ENCODE measurements at regions not wholly inside any gene's neighbourhood (a gene's known extent, or its start where the extent isn't known, plus 50 kb on each side); places are given as distances from the start of the nearest gene placed in this dataset.

- no peaks in the 10 kb centered on the region for H3K79me2 ChIP-seq (replicated peaks; ENCODE audit: insufficient read depth)
- no peak overlapping the region for H3K4me2 ChIP-seq
- H3K36me3 Mint-ChIP-seq (ENCODE audit: low read depth) = no peaks in the 10 kb centered on the region
- H2AFZ ChIP-seq = peak overlapping the region; percentile 18; the same call in 1 of the 2 replicates
- H3K4me1 Mint-ChIP-seq = peaks cover 6% of the 10 kb centered on the region; the same call in 2 of the 3 replicates
- ATAC-seq (peak; percentile 89), DNase-seq (ENCODE audit: low spot score) (peak; percentile 76)
- no peaks in the 10 kb centered on the region for H4K20me1 ChIP-seq (replicated peaks; ENCODE audit: insufficient read depth)
- H3K27me3 Mint-ChIP-seq (ENCODE audit: insufficient read depth, low read depth, poor library complexity) = peaks cover 3% of the 10 kb centered on the region
- no peak overlapping the region for H3K27ac Mint-ChIP-seq
- no peaks in the 10 kb centered on the region for H3K27me3 ChIP-seq (ENCODE audit: insufficient read depth)
- H3K4me3 Mint-ChIP-seq = no peak overlapping the region
- no peaks in the 10 kb centered on the region for H3F3A ChIP-seq (replicated peaks; ENCODE audit: low read depth)
- H3K36me3 ChIP-seq (ENCODE audit: insufficient read depth) = no peaks in the 10 kb centered on the region
- H3K4me1 ChIP-seq (ENCODE audit: insufficient read depth) = no peaks in the 10 kb centered on the region
- no peaks in the 10 kb centered on the region for H3K9me2 ChIP-seq (ENCODE audit: insufficient read depth)
- no peak overlapping the region for H3K4me3 ChIP-seq
- no peaks in the 10 kb centered on the region for H3K9me3 Mint-ChIP-seq
- TF ChIP-seq EZH2 (IDR thresholded peaks at IDR 0.05; ENCODE audit: low read depth, unreplicated experiment) = no peak
- peak; percentile 88 to 89 for TF ChIP-seq CTCF (conservative IDR thresholded peaks at IDR 0.05; ENCODE audit: low read depth in 2 of 2)
- TF ChIP-seq CREB1 (CRISPR knock-in tag; IDR thresholded peaks at IDR 0.05; ENCODE audit: low read depth) = no peak
- H3K27ac ChIP-seq (ENCODE audit: low read depth) = no peak overlapping the region
These were observed 410.1 kb downstream of the DMRT2 start for GRCh38 chr9:1460143-1460769.

GRCh38 chr9:1461812-1462211 is 411.7 kb downstream of the DMRT2 start:
- no peak overlapping the region for H2AFZ ChIP-seq
- Mint-ChIP-seq H3K27ac (peak overlapping the region; percentile 42; the same call in 1 of the 2 replicates), H3K9me3 (no peaks in the 10 kb centered on the region), H3K4me1 (peaks cover 6% of the 10 kb centered on the region; the same call in 2 of the 3 replicates), H3K36me3 (ENCODE audit: low read depth) (no peaks in the 10 kb centered on the region), H3K4me3 (no peak overlapping the region), H3K27me3 (ENCODE audit: insufficient read depth, low read depth, poor library complexity) (peaks cover 3% of the 10 kb centered on the region)
- no peaks in the 10 kb centered on the region for H3K36me3 ChIP-seq (ENCODE audit: insufficient read depth)
- no peaks in the 10 kb centered on the region for H3F3A ChIP-seq (replicated peaks; ENCODE audit: low read depth)
- no peak overlapping the region for H3K4me2 ChIP-seq
- ATAC-seq = no peak
- H3K4me3 ChIP-seq = no peak overlapping the region
- H3K27me3 ChIP-seq (ENCODE audit: insufficient read depth) = no peaks in the 10 kb centered on the region
- H3K4me1 ChIP-seq (ENCODE audit: insufficient read depth) = no peaks in the 10 kb centered on the region
- no peaks in the 10 kb centered on the region for H4K20me1 ChIP-seq (replicated peaks; ENCODE audit: insufficient read depth)
- DNase-seq (ENCODE audit: low spot score) = no peak
- H3K27ac ChIP-seq (ENCODE audit: low read depth) = no peak overlapping the region
- no peaks in the 10 kb centered on the region for H3K79me2 ChIP-seq (replicated peaks; ENCODE audit: insufficient read depth)
- no peaks in the 10 kb centered on the region; the same call in 1 of the 2 replicates for H3K9me2 ChIP-seq (ENCODE audit: insufficient read depth)
- no peak for TF ChIP-seq EZH2 (IDR thresholded peaks at IDR 0.05; ENCODE audit: low read depth, unreplicated experiment)
- no peak for TF ChIP-seq EZH2phosphoT487 (IDR thresholded peaks at IDR 0.05; ENCODE audit: unreplicated experiment)
- TF ChIP-seq POLR2AphosphoS5 (IDR thresholded peaks at IDR 0.05; ENCODE audit: low read depth) = no peak
- no peak for TF ChIP-seq CTCF (conservative IDR thresholded peaks at IDR 0.05; ENCODE audit: low read depth in 2 of 2)
- TF ChIP-seq ZNF331 (CRISPR knock-in tag; IDR thresholded peaks at IDR 0.05; ENCODE audit: low read depth) = no peak
- no peak for TF ChIP-seq REST (IDR thresholded peaks at IDR 0.05; ENCODE audit: unreplicated experiment)
- TF ChIP-seq ETS1 (IDR thresholded peaks at IDR 0.05) = no peak
- no peak for TF ChIP-seq ZNF114 (CRISPR knock-in tag; IDR thresholded peaks at IDR 0.05)
- no peak for TF ChIP-seq NANOG (IDR thresholded peaks at IDR 0.05; ENCODE audit: borderline replicate concordance)
- TF ChIP-seq JUNB (IDR thresholded peaks at IDR 0.05; ENCODE audit: unreplicated experiment) = no peak

Measured in GM23338 (cell line).